ENCODE measurements at regions not wholly inside any gene's neighbourhood (a gene's known extent, or its start where the extent isn't known, plus 50 kb on each side); places are given as distances from the start of the nearest gene placed in this dataset.
A peak's percentile ranks its signal among the peaks of the same experiment; 100 is the strongest.

DNA sequence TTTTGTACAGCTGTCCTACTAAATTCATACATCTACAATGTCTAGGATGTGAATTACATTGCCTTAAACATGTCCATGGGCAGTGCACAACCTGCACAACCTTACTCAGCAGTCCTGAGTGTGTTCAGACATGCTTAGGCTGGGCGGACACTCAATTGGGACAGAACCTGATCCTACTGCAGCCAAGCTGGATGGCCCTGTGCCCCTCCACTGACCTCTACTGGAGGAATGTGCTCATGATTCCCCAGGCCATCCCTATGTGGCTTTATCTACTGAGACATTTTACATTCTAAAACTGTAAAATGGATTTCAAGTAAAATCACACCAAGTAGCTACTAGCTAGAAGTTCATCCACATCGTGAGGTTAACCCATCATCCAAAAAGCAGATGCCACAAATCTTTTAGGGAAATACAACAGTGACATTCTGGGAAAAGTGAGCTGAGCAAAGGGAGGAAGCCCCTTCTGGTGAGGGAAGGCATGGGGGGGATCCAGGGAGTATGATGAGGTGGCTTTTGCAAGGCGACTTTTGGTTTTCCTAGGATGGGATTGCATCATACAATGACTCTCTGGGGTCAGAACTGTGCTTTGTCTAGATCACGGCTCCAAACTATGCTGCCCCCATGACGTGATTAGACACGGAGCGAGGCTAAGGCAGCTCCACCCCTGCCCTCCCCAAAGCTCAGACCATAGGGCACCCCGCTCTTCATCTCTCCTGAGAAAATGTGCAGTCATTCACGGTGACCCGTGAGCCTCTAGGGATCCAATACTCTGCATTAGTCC, 911.7 kb upstream of the TMEM132C start:
- DNase-seq (ENCODE audit: low read depth, low spot score) = no peak
- H3K4me3 ChIP-seq (ENCODE audit: low read length) = no peak overlapping the region

- no peak overlapping the region for H3K4me3 ChIP-seq (ENCODE audit: low read length)
- no peak for DNase-seq (ENCODE audit: low read depth, low spot score)
Measured at GRCh38 chr12:127358888-127359287, 908.1 kb upstream of the TMEM132C start.

- DNase-seq (ENCODE audit: low read depth, low spot score) = no peak
- no peak overlapping the region for H3K4me3 ChIP-seq (ENCODE audit: low read length)
Measured at GRCh38 chr12:127360580-127360979, 906.4 kb upstream of the TMEM132C start.

GRCh38 chr12:127362121-127362520, 904.8 kb upstream of the TMEM132C start:
- H3K4me3 ChIP-seq (ENCODE audit: low read length) = no peak overlapping the region
- DNase-seq (ENCODE audit: low read depth, low spot score) = no peak

- peak; percentile 9 for DNase-seq (ENCODE audit: low read depth, low spot score)
- no peak overlapping the region for H3K4me3 ChIP-seq (ENCODE audit: low read length)
Measured at GRCh38 chr12:127363392-127363791, 903.6 kb upstream of the TMEM132C start.

DNA sequence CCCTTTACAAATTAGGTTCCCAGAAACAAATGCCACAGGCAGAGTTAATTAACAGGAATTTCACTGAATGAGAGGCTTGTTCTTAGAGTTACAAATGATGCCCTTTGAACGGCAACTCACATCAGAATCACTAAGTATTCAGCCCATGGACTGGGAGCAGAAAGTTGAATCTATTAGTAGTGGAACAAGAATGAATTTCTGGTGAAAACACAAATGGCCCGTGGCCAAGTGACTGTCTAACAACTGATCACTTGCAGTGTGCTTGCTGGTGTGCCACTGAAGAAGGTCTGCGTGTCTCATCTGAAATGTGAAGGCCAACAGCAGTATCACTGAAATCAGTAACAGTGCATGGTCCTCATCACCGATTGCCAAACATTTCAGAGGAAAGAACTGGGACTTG, 893.4 kb upstream of the TMEM132C start:
- H3K4me3 ChIP-seq (ENCODE audit: low read length) = no peak overlapping the region
- DNase-seq (ENCODE audit: low read depth, low spot score) = no peak

DNA sequence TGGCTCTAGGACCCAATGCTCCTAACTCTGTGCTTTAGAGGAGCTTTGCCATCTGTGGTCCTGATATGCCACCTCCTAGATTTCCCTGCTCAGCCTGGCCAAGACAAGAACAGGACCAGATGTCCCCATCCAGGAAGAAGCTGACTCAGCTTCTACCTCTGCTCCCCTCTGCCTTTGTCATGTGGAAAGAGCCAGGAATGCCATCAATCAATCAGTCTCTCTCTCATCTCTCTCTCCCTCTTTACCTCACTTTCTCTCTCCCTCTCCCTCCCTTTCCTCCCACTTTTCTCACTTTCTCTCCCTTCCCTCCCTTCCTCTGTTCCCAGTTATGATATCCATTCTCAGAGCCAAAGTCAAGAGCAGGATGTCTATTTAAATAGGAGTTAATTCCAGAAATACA, 892.5 kb upstream of the TMEM132C start:
- DNase-seq (ENCODE audit: low read depth, low spot score) = no peak
- no peak overlapping the region for H3K4me3 ChIP-seq (ENCODE audit: low read length)

DNA sequence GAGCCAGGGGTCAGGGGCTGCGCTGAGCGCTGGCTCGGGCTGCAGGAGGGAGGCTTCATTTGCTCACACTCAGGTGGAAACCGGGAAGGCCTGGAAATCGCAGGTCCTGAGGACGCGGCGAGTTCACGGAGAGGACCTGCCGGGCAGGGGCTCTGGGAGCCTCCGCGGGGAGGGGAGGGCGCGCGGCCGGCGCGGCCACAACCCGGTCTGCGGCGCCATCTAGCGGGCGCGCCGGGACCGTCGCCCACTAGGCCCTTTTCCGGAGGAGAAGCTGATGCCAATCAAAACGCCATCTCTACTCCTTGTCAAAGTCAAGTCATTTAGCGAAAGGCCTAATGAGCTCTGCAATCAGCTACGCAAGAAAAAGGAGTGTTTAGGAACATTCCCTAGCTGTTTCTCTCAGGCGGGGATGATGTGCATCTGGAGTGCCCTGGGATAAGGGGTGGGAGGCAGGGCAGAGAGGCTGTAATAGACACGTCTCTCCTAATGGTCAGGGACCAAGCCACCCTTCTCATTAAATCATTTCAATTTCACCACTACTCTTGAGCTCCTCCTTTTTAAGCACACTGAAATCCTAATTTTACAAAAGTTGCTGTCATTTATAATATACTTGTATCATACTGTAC, 885.8 kb upstream of the TMEM132C start:
- DNase-seq (ENCODE audit: low read depth, low spot score) = peak; percentile 24
- no peak overlapping the region for H3K4me3 ChIP-seq (ENCODE audit: low read length)

GRCh38 chr12:127381681-127382080, 885.3 kb upstream of the TMEM132C start:
- no peak overlapping the region for H3K4me3 ChIP-seq (ENCODE audit: low read length)
- DNase-seq (ENCODE audit: low read depth, low spot score) = no peak

- H3K4me3 ChIP-seq (ENCODE audit: low read length) = no peak overlapping the region
- DNase-seq (ENCODE audit: low read depth, low spot score) = peak; percentile 9
Measured at GRCh38 chr12:127383281-127383680, 883.7 kb upstream of the TMEM132C start.

- H3K4me3 ChIP-seq (ENCODE audit: low read length) = no peak overlapping the region
- DNase-seq (ENCODE audit: low read depth, low spot score) = no peak
Measured at GRCh38 chr12:127386723-127387122, 880.2 kb upstream of the TMEM132C start.

DNA sequence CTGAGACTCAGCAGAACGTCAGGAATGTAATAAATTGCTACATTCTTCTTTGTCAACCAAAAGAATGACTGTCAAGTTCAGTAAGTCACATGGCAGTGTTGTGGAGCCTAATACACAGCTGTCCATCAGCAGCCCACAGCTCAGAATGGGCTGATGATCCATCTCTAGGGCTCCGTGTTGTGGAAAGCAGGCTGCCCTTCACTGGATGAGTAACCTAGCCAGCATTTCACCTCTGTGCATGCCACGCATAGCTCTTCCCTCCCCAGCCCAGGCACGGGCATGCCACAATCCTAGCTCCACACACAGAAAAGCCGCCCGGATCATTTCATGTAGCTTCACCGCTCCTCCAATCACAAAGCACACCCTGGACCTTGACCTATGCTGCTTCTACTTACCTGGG, 878.0 kb upstream of the TMEM132C start:
- DNase-seq (ENCODE audit: low read depth, low spot score) = no peak
- no peak overlapping the region for H3K4me3 ChIP-seq (ENCODE audit: low read length)

- DNase-seq (ENCODE audit: low read depth, low spot score) = no peak
- H3K4me3 ChIP-seq (ENCODE audit: low read length) = no peak overlapping the region
Measured at GRCh38 chr12:127389923-127390322, 877.0 kb upstream of the TMEM132C start.

- DNase-seq (ENCODE audit: low read depth, low spot score) = no peak
- no peak overlapping the region for H3K4me3 ChIP-seq (ENCODE audit: low read length)
Measured at GRCh38 chr12:127393465-127393864, 873.5 kb upstream of the TMEM132C start.

DNA sequence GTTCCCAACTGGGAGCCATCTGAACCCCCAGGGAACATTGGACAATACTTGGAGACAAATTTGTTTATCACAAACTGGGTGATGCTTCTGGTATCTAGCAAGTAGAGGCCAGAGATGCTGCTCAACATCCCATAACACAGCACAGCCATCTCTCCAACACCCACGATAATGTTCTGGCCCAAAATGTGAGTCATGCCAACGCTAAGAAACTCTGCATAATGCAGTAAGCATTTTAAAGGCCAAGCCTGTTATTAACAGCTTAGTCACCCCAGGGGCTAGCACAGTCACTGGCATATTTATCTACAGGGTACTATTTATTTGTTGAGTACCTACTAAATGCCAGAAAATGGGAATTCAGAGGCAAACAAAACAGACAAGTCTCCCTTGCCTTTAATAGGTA, 873.1 kb upstream of the TMEM132C start:
- H3K4me3 ChIP-seq (ENCODE audit: low read length) = no peak overlapping the region
- no peak for DNase-seq (ENCODE audit: low read depth, low spot score)

DNA sequence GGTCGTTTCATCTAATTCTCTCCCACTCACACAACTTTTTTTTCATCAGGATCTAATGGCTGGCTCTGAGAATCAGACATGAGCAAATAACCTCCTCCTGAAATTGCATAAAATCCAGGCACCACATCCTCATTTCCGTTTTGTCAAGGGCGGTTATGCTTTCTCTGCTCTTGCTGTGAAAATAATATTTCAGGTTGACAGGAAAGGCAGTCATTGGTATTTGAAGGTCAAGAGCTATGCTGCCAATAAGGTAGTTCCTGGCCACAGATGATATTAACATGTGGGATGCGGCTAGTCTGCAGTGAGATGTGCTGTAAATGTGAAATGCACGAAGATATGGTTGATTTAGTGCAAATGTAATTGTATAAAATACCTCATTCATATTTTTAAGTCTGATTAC, 870.2 kb upstream of the TMEM132C start:
- DNase-seq (ENCODE audit: low read depth, low spot score) = no peak
- no peak overlapping the region for H3K4me3 ChIP-seq (ENCODE audit: low read length)

GRCh38 chr12:127398016-127398710, 868.8 kb upstream of the TMEM132C start:
- no peak for DNase-seq (ENCODE audit: low read depth, low spot score)
- H3K4me3 ChIP-seq (ENCODE audit: low read length) = no peak overlapping the region

GRCh38 chr12:127399451-127399850, 867.5 kb upstream of the TMEM132C start:
- no peak overlapping the region for H3K4me3 ChIP-seq (ENCODE audit: low read length)
- no peak for DNase-seq (ENCODE audit: low read depth, low spot score)

- no peak overlapping the region for H3K4me3 ChIP-seq (ENCODE audit: low read length)
- DNase-seq (ENCODE audit: low read depth, low spot score) = no peak
Measured at GRCh38 chr12:127400221-127400620, 866.7 kb upstream of the TMEM132C start.

DNA sequence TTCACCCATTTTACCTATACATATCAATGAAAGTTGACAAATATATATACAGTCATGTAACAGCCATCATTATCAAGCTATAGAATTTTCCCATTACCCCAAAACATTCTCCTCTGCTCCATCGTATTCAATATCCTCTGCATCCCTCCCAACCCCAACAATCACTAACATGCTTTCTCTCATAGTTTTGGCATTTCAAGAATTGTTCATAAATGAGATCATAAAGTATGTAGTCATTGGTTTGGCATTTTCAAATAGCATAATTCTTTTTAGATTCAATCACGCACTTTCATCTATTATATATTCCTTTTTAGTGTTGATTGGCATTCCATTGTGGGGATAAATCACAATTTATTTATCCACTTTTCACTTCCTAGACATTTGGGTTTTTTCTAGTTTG, 866.0 kb upstream of the TMEM132C start:
- H3K4me3 ChIP-seq (ENCODE audit: low read length) = no peak overlapping the region
- no peak for DNase-seq (ENCODE audit: low read depth, low spot score)

Data from Jurkat, Clone E6-1 (cell line).